ENCODE measurements at regions not wholly inside any gene's neighbourhood (a gene's known extent, or its start where the extent isn't known, plus 50 kb on each side); places are given as distances from the start of the nearest gene placed in this dataset.

DNA sequence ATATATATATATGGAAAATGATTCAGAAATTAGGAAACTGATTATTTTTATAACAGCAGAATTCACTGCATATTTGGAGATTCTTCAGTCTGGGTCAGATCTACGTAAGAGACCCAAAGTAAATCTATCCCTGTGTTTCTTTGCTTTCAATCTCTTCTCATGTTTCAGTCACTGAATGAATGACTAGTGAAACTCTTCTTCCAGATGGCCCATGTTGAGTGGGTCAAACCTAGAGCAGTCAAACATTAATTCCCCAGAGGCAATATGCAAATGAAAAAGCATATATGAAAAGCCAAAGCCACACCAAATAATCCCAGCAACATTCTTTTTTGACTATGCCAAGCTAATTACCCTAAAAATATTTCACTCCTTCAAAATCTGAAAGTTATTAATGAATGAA is 317.3 kb downstream of the RBM43 start:
- Histone ChIP-seq H4K20me1 (replicated peaks; ENCODE audit: control insufficient read depth, extremely low read depth, insufficient read depth, low read length) (no peaks in the 10 kb centered on the region), H2AFZ (ENCODE audit: low read depth, low read length) (no peak overlapping the region), H3K4me2 (ENCODE audit: insufficient read depth, low read length) (no peak overlapping the region), H3K9ac (replicated peaks; ENCODE audit: extremely low read depth, insufficient read depth, low read length) (no peak overlapping the region), H3K79me2 (ENCODE audit: control insufficient read depth, insufficient read depth, low read length) (no peaks in the 10 kb centered on the region), H3K4me1 (ENCODE audit: control insufficient read depth, extremely low read depth, insufficient read depth, low read length) (no peaks in the 10 kb centered on the region), H3K4me3 (replicated peaks in 1 of 3; ENCODE audit: insufficient read depth in 1 of 3, low read depth in 1 of 3, low read length in 3 of 3) (no peak overlapping the region), H3K9me1 (replicated peaks; ENCODE audit: control insufficient read depth, extremely low read depth, insufficient read depth, low read length) (no peaks in the 10 kb centered on the region), H3K27ac (ENCODE audit: insufficient read depth, low read depth, low read length) (no peak overlapping the region), H3K9me3 (replicated peaks; ENCODE audit: control insufficient read depth, insufficient read depth, low read length) (no peaks in the 10 kb centered on the region), H3K27me3 (ENCODE audit: control insufficient read depth in 2 of 2, insufficient read depth in 2 of 2, low read length in 2 of 2) (no peaks in the 10 kb centered on the region), H3K36me3 (ENCODE audit: control insufficient read depth in 2 of 2, extremely low read depth in 1 of 2, insufficient read depth in 2 of 2, low read length in 2 of 2) (no peaks in the 10 kb centered on the region)
- CTCF ChIA-PET, result no interaction called here
- dilution Hi-C loops (cut with MboI; ENCODE audit: extremely low pct_ligation_motif_present, low sequenced_read_pairs), result no loop called here
- intact Hi-C loops (cut with micrococcal nuclease), result no loop called here
- no TSS peak for BruUV-seq (replicated peaks)
- POLR2A ChIA-PET, result no interaction called here
- TF ChIP-seq CTCF (IDR thresholded peaks at IDR 0.05; ENCODE audit: extremely low read depth in 1 of 2, insufficient read depth in 1 of 2, low read depth in 1 of 2, low read length in 2 of 2), result no peak
- no peak for TF ChIP-seq FOS (IDR thresholded peaks at IDR 0.05; ENCODE audit: borderline replicate concordance, insufficient read depth, low read length)
- TF ChIP-seq POLR2AphosphoS5 (IDR thresholded peaks at IDR 0.05; ENCODE audit: insufficient read depth, low read depth, low read length), result no peak
- no peak for TF ChIP-seq EZH2 (IDR thresholded peaks at IDR 0.05; ENCODE audit: borderline replicate concordance, low read depth, low read length, severe bottlenecking)
- no peak for TF ChIP-seq JUN (IDR thresholded peaks at IDR 0.05; ENCODE audit: borderline replicate concordance, insufficient read depth, insufficient read length, low read depth)
- no peak for TF ChIP-seq GATA2 (IDR thresholded peaks at IDR 0.05; ENCODE audit: insufficient read depth, insufficient read length, low read depth, low read length)
- TF ChIP-seq POLR2A (IDR thresholded peaks at IDR 0.05; ENCODE audit: low read depth, low read length), result no peak
- no peak for TF ChIP-seq MYC (IDR thresholded peaks at IDR 0.05; ENCODE audit: low read depth, low read length)
- TF ChIP-seq, protein P1, sequence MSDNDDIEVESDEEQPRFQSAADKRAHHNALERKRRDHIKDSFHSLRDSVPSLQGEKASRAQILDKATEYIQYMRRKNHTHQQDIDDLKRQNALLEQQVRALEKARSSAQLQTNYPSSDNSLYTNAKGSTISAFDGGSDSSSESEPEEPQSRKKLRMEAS (IDR thresholded peaks at IDR 0.05; ENCODE audit: insufficient read depth, insufficient read length), result no peak
- FAIRE-seq, result no peak
- no peak for DNase-seq (ENCODE audit: low read depth, low spot score)

Measured in endothelial cell of umbilical vein (primary cell).